SK-N-MC (cell line): ENCODE measurements at regions not wholly inside any gene's neighbourhood (a gene's known extent, or its start where the extent isn't known, plus 50 kb on each side); places are given as distances from the start of the nearest gene placed in this dataset.

Source experiments
- FOXP2 ChIP-seq: optimal IDR thresholded peaks from 2 replicates; pipeline ENCODE3; 2011; ENCODE audit warnings: mild to moderate bottlenecking, moderate library complexity; ENCODE audit not compliant: insufficient read depth; ENCODE audit errors: extremely low read length, control extremely low read depth
- POLR2AphosphoS5 ChIP-seq: IDR thresholded peaks from 2 replicates; pipeline ENCODE4 v1.6.1; 2012; ENCODE audit warnings: mild to moderate bottlenecking, low read depth, low read length, borderline replicate concordance

DNA sequence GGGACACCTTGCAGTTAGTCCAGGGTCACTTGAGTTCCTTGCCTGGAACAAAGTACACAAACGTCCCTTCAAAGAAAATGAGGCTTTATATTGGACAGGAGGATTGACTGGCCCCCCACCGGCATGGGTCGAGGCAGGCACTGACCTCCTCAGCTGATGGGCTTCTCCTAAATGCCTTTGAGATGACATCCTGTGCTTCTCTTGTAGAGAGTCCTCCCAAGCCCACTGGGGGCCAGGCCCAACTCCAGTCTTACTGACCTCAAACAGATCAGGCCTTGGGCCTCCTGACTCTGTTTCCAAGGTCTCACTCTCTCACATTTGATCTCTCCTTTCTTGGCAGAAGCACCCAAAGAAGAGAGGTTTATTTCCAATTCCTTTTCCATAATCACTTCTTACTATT lies 516.1 kb downstream of the MCTP2 start:
- TF ChIP-seq POLR2AphosphoS5, result no peak
- TF ChIP-seq FOXP2, result no peak
